ENCODE measurements at regions not wholly inside any gene's neighbourhood (a gene's known extent, or its start where the extent isn't known, plus 50 kb on each side); places are given as distances from the start of the nearest gene placed in this dataset.

DNA sequence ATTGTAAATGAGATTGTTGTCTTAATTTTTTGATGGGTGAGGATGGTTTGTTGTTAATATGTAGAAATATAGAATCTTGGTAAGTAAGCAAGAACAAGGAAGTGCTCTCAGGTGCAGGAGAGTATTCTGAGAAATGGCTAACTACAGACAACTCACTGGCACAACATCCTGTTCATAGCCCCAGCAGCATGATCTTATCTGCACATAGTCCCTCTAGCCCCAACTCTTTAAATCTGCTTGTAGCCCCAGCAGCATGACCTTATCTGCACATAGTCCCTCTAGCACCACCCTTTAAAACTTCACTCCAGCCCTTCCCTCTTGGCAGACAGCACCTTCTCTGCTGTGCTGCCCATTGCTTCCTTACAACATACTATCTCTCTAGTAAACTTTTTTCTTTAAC, 1957.1 kb upstream of the ADGRL3 start:
- no peaks in the 10 kb centered on the region for H3K27me3 ChIP-seq (ENCODE audit: control insufficient read depth, insufficient read depth, low read length)
- H3K36me3 ChIP-seq (replicated peaks; ENCODE audit: control insufficient read depth, insufficient read depth, low read length): no peaks in the 10 kb centered on the region
- H3K4me3 ChIP-seq (ENCODE audit: insufficient read depth, low read depth, low read length): no peak overlapping the region
- no peak for DNase-seq

DNA sequence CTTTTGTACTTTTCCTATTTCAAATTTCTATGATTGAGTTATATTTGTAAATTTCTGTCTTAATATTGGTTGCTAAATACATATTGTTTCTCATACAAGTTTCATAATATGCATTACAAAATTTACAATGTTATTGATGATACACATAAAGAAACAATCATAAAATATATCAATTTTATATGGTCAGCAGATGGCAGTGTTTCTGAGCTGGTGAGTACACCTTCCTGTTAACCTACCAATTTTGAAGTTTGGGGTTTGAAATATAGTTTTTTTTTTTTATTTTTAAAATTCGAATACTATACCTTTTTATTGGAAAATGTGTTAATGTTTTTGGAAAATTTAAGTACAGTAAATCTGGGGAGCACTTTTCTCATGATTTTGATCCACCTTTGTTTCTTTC, 1953.1 kb upstream of the ADGRL3 start:
- H3K36me3 ChIP-seq (replicated peaks; ENCODE audit: control insufficient read depth, insufficient read depth, low read length): no peaks in the 10 kb centered on the region
- no peak overlapping the region for H3K4me3 ChIP-seq (ENCODE audit: insufficient read depth, low read depth, low read length)
- DNase-seq: no peak
- H3K27me3 ChIP-seq (ENCODE audit: control insufficient read depth, insufficient read depth, low read length): no peaks in the 10 kb centered on the region

DNA sequence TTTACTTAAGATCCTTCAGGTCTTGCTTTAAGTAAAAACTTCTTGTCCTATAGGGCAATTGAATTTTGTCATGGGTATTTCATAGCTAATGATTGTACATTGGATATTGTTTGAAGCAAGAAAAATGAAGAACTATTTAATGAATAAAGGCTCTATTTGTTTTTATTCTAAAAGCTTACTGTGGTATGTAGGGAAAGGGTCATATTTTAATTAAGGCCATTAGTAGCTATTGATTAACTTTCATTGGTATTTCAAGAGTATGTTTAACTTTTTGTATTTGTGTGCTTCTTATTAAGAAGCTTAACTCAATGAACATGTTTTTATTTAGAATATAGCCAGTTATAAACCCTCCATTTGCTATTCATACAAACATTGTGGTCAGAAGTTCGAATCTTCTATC, 1951.8 kb upstream of the ADGRL3 start:
- Histone ChIP-seq H3K27me3 (ENCODE audit: control insufficient read depth, insufficient read depth, low read length) (no peaks in the 10 kb centered on the region), H3K36me3 (replicated peaks; ENCODE audit: control insufficient read depth, insufficient read depth, low read length) (no peaks in the 10 kb centered on the region), H3K4me3 (ENCODE audit: insufficient read depth, low read depth, low read length) (no peak overlapping the region)
- no peak for DNase-seq

DNA sequence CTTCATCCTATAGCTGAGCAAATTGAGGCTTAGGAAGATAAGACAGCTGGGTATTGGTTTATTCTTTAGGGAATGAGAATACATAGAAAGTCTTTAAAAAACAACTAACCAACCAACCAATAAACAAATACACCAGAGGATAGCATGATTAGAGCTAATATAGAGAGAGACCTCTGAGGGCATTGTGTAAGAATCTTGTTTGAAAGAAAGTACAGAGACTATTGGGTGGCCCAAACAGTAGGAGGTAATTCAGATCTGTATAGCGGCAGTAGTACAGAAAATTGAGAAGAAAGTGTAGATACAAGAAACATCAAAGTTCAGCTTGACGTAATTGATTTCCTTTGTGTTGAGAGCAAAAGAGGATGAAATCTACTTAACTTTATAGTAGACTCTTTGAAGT, 1951.0 kb upstream of the ADGRL3 start:
- no peaks in the 10 kb centered on the region for H3K36me3 ChIP-seq (replicated peaks; ENCODE audit: control insufficient read depth, insufficient read depth, low read length)
- no peak overlapping the region for H3K4me3 ChIP-seq (ENCODE audit: insufficient read depth, low read depth, low read length)
- DNase-seq: no peak
- no peaks in the 10 kb centered on the region for H3K27me3 ChIP-seq (ENCODE audit: control insufficient read depth, insufficient read depth, low read length)

DNA sequence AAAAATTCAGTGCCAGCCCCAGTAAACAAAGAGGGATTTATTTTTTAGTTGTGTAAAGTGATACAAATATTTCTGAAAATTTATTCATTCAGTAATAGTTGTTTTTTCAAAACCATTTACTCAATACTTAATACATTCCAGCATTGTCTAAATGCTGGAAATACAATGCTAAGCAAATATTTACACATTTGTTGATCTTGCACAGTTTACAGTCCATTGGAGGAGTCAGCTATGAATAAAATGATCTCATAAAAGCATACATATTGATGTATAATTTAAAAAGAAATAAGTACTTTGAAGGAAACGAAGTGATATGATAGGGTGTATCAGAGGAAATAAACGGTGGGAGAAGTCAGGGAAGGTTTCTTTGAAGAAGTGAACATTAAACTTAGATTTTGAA, 1942.1 kb upstream of the ADGRL3 start:
- H3K4me3 ChIP-seq (ENCODE audit: insufficient read depth, low read depth, low read length): no peak overlapping the region
- H3K36me3 ChIP-seq (replicated peaks; ENCODE audit: control insufficient read depth, insufficient read depth, low read length): no peaks in the 10 kb centered on the region
- H3K27me3 ChIP-seq (ENCODE audit: control insufficient read depth, insufficient read depth, low read length): no peaks in the 10 kb centered on the region
- no peak for DNase-seq

DNA sequence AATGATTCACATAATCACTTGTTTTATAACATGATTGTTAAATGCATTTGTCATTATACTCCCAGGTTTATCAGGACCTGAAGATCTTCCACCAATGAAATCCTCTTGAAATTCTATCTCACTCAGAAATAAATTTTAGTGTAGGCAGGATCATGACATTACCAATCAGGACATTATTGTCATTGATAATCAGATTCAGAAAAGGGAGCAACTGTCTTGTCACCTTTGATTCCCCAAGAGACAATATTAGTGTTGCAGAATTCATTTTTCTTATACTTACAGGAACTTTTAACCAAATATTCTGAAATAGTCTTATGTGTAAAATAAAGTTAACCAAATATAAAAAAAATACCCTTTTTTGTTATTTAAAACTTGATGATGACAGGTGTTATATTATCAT, 1892.5 kb upstream of the ADGRL3 start:
- no peak overlapping the region for H3K4me3 ChIP-seq (ENCODE audit: insufficient read depth, low read depth, low read length)
- no peak for DNase-seq
- no peaks in the 10 kb centered on the region for H3K36me3 ChIP-seq (replicated peaks; ENCODE audit: control insufficient read depth, insufficient read depth, low read length)
- no peaks in the 10 kb centered on the region for H3K27me3 ChIP-seq (ENCODE audit: control insufficient read depth, insufficient read depth, low read length)

DNA sequence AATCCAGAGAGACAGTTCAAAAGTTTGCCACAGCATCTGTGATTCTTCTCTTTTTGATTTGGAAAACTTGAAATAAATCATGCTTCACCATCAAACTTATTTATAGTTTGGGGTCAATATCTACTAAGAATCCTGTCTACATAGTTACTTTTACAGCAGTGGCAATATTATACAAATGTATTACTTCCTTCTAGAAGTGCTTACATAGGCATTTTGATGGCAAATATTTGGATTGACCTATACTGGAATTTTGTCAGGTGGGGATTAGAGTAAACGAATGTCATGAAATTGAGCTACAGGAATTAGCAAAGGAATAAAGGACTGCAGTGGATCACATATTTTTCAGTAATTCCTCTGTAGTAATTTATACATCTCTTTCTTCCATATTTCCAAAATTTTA, 1885.5 kb upstream of the ADGRL3 start:
- Histone ChIP-seq H3K36me3 (replicated peaks; ENCODE audit: control insufficient read depth, insufficient read depth, low read length) (no peaks in the 10 kb centered on the region), H3K27me3 (ENCODE audit: control insufficient read depth, insufficient read depth, low read length) (no peaks in the 10 kb centered on the region), H3K4me3 (ENCODE audit: insufficient read depth, low read depth, low read length) (no peak overlapping the region)
- no peak for DNase-seq

DNA sequence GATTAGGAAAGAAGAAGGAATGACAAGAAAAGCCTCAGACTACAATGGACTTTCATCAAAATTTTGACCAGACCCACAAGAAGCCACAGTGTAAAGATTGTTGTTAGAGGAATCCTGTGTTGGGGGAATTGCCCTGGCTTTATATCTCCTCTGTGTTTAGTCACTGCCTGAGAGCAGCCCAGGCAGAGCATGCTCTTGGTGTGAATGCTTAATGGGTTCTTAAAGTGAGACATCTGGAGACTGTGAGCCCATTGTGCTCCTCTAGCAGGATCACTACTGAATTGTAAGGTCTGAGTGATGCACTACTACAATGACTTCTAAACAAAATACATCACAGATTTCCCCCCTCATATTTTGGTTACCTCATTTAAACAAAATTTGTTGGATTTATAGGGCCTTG, 1860.5 kb upstream of the ADGRL3 start:
- H3K36me3 ChIP-seq (replicated peaks; ENCODE audit: control insufficient read depth, insufficient read depth, low read length): no peaks in the 10 kb centered on the region
- no peak overlapping the region for H3K4me3 ChIP-seq (ENCODE audit: insufficient read depth, low read depth, low read length)
- DNase-seq: no peak
- H3K27me3 ChIP-seq (ENCODE audit: control insufficient read depth, insufficient read depth, low read length): no peaks in the 10 kb centered on the region

DNA sequence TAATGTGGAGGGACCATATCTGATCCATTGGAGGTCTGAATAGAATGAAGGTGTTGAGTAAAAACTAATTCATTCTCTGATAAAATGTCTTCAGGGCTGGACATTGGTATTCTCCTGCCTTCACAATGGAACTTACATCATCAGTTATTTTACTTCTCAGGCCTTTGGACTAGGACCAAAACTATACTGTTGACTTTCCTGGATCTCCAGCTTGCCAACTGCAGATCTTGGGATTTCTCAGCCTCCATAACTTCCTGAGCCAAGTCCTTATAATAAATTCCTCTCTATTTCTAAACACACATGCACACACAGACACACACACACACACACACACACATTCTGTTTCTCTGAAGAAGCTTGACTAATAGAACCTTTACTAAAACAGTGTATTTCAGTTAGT, 1858.6 kb upstream of the ADGRL3 start:
- no peaks in the 10 kb centered on the region for H3K36me3 ChIP-seq (replicated peaks; ENCODE audit: control insufficient read depth, insufficient read depth, low read length)
- no peak for DNase-seq
- no peaks in the 10 kb centered on the region for H3K27me3 ChIP-seq (ENCODE audit: control insufficient read depth, insufficient read depth, low read length)
- no peak overlapping the region for H3K4me3 ChIP-seq (ENCODE audit: insufficient read depth, low read depth, low read length)

DNA sequence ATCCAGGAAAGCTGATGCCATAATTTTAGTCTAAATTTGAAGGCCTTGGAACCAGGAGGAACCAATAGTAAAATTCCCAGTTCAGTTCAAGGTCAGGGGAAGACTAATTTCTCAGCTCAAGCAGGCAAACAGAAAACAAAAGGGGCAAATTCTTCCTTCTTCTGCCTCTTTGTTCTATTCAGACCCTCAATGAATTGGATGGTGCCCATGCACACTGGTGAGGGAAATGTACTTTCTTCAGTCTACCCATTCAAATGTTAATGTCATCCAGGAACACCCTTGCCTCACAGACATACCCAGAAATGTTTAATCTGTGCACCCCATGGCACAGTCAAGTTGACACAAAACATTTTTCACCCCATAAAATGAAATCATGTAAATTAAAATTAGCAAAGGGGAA, 1851.2 kb upstream of the ADGRL3 start:
- Histone ChIP-seq H3K36me3 (replicated peaks; ENCODE audit: control insufficient read depth, insufficient read depth, low read length) (no peaks in the 10 kb centered on the region), H3K27me3 (ENCODE audit: control insufficient read depth, insufficient read depth, low read length) (no peaks in the 10 kb centered on the region)

DNA sequence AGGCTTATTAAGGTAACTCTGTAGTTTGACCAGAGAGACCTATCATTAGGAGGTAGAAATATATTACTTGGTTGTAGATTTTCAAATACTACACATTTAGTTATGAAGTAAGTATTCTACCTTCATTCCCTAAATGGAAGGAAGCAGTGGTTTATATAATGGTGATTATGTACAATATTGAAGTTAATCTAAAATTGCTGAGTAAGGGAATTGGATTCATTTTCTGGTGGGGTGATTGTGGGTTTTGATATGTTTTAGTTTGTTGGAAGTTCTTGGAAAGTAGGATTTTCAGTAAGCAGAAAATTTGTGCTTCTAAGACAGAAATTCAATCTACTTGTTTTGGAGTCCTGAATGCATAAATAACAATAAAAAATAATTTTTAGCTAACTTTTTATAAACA, 1830.9 kb upstream of the ADGRL3 start:
- no peak for DNase-seq
- H3K4me3 ChIP-seq (ENCODE audit: insufficient read depth, low read depth, low read length): no peak overlapping the region
- H3K36me3 ChIP-seq (replicated peaks; ENCODE audit: control insufficient read depth, insufficient read depth, low read length): no peaks in the 10 kb centered on the region
- no peaks in the 10 kb centered on the region for H3K27me3 ChIP-seq (ENCODE audit: control insufficient read depth, insufficient read depth, low read length)

More for the DNA sequence above, 1851.2 kb upstream of the ADGRL3 start:
- no peak overlapping the region for H3K4me3 ChIP-seq (ENCODE audit: insufficient read depth, low read depth, low read length)
- DNase-seq: no peak

DNA sequence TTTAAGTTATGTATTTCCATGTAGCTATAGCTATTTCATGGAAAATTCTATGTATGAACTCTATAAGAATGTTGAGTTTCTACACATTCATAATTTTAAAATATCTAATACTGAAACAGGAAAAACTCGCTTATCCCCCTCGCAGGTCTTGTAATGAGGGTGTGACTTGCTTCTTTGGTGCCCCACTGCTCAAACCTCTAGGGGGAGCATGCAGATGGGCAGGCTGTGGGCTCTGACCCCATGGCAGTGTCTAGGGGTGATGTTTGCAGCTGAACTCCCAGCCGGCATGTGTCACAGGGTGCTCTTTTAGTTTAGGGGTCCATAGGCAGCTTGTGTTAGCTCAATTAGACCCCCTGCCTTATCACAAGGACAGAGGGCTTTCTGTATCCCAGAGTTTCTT, 1825.7 kb upstream of the ADGRL3 start:
- H3K27me3 ChIP-seq (ENCODE audit: control insufficient read depth, insufficient read depth, low read length): no peaks in the 10 kb centered on the region
- no peak for DNase-seq

DNA sequence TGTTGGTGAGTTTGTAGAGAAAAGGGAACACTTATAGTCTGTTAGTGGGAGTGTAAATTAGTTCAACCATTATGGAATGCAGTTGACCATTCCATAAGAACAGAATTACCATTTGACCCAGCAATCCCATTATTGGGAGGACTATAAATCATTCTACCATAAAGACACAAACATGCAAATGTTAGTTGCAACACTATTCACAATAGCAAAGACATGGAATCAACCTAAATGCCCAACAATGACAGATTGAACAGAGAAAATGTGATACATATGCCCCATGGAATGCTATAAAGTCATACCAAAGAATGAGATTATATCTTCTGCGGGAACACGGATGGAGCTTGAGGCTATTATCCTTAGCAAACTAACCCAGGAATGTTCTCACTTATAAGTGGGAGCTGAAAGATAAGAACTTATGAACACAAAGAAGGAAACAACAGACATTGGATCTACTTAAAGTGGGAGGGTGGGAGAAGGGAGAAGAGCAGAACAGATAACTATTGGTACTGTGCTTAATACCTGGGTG, 1819.2 kb upstream of the ADGRL3 start:
- Histone ChIP-seq H3K36me3 (replicated peaks; ENCODE audit: control insufficient read depth, insufficient read depth, low read length) (no peaks in the 10 kb centered on the region), H3K27me3 (ENCODE audit: control insufficient read depth, insufficient read depth, low read length) (no peaks in the 10 kb centered on the region), H3K4me3 (ENCODE audit: insufficient read depth, low read depth, low read length) (no peak overlapping the region)
- DNase-seq: no peak

More for the DNA sequence above, 1825.7 kb upstream of the ADGRL3 start:
- Histone ChIP-seq H3K36me3 (replicated peaks; ENCODE audit: control insufficient read depth, insufficient read depth, low read length) (no peaks in the 10 kb centered on the region), H3K4me3 (ENCODE audit: insufficient read depth, low read depth, low read length) (no peak overlapping the region)

DNA sequence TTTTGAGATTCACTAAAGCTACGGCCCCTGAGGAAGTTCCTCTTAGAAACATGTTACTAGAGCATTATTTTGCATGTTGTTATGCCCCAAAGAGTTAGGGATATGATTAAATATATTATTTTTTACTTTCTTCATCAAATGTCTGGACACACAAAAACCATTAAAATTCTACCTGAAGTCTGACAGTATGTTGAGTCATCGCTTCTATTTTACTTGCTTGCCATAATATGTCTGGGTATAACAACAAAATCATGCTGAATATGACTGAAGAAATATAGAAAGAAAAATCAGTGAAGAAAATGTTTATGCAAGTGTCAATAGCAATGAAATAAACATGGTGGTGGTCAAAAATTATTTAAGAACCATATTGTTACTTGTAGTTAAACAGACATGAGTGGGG, 1818.5 kb upstream of the ADGRL3 start:
- H3K27me3 ChIP-seq (ENCODE audit: control insufficient read depth, insufficient read depth, low read length): no peaks in the 10 kb centered on the region
- H3K36me3 ChIP-seq (replicated peaks; ENCODE audit: control insufficient read depth, insufficient read depth, low read length): no peaks in the 10 kb centered on the region
- no peak overlapping the region for H3K4me3 ChIP-seq (ENCODE audit: insufficient read depth, low read depth, low read length)
- DNase-seq: no peak

DNA sequence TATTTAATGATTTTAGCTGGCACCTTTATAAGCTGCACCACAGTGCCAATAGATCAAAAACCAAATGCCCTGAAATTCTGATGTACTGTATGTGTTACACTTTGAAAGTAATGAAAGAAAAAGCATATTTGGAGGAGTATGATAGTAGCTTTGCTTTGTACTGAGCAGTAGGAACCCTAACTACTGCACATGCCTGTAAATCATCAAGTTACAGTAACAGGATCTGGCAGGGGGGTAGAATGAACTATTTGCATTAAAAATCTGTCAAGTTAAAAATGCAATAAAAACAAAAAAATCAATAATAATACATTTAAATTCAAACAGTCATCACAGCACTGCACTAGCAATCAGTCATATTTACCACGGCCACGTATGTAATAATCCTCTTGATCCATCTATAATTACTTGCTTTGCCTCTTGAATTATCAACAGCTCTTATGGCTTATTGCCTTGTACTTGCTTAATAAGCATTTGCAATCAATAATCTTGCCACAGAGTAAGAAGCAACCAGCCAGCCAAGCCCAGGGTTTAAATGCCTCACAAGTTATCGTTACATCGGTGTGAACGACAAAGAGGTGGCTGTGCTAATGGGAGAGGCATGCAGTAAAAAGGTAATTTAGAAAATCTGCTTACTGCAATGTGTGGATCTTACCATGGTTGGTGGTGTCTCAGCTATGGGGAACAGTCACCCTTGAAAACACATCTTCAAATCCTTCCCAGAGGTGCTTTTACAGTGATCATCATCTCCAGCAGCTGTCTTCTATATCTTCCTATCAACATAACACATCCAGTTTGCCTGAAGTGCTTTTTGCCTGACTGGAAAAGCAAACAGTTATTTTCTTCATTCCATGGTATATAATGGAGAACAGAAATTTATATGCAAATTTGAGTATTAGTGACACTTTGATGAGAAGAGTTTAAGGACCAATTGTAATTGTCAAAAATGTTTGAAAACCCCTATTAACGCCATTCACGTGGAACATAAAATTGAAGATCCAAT, 1812.1 kb upstream of the ADGRL3 start:
- Histone ChIP-seq H3K27me3 (ENCODE audit: control insufficient read depth, insufficient read depth, low read length) (no peaks in the 10 kb centered on the region), H3K36me3 (replicated peaks; ENCODE audit: control insufficient read depth, insufficient read depth, low read length) (no peaks in the 10 kb centered on the region), H3K4me3 (ENCODE audit: insufficient read depth, low read depth, low read length) (no peak overlapping the region)
- no peak for DNase-seq

All from H7 (cell line).